ENCODE measurements at regions not wholly inside any gene's neighbourhood (a gene's known extent, or its start where the extent isn't known, plus 50 kb on each side); places are given as distances from the start of the nearest gene placed in this dataset.
A peak's percentile ranks its signal among the peaks of the same experiment; 100 is the strongest.

DNA sequence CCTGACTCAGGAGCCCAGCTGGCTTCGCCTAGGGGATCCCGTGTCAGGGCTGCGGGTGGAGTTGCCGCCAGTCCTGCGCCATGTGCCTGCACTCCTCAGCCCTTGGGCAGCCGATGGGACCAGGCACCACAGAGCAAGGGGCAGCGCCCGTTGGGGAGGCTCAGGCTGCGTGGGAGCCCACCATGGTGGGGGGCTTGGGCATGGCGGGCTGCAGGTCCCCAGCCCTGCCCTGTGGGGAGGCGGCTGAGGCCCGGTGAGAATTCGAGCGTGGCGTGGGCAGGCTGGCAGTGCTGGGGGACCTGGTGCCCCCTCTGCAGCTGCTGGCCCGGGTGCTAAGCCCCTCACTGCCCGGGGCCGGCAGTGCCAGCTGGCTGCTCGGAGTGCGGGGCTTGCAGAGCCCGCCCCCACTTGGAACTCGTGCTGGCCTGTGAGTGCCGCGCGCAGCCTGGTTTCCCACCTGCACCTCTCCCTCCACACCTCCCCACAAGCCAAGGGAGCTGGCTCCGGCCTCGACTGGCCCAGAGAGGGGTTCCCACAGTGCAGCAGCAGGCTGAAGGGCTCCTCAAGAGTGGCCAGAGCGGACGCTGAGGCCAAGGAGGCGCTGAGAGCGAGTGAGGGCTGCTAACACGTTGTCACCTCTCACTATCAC is 135.1 kb upstream of the SEL1L start:
- DNase-seq (ENCODE audit: low read depth, low spot score), result no peak

DNA sequence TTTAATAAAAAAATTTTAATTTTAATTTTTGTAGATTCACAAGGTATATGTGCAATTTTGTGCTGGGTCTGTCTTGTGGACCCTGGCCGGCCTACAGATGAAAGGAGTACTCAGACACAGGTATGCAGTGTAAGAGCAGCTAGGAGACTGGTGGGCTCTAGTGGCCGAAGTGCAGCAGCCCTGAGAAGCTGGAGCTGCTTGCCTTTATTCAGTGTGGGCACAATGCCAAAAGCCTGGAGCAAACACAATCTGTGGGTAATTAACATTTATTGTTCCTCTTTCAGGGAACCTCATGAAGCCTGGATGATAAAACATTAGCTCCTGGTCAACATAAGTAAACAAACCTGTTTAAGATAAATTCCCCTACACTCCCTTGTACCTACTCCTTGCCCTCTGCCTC is 135.7 kb upstream of the SEL1L start:
- no peak for DNase-seq (ENCODE audit: low read depth, low spot score)

DNA sequence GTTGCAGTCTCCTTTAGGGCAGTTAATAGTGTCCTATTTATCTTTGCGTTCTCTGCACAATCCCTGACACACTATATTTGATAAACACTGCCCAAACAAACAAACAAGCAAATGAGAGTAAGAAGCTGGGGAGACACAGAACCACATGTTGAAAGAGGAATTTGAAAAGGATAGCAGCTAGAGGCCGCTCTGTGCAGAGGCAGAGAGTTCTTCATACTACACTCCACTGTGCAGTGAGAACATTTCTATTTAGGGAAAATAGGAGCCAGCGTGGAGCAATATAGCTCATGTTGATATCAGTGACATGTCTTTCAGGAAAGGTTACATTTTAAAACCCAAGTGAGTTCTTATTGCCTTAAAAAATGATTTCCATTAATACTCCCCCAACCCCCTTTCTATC is 140.3 kb upstream of the SEL1L start:
- no peak for DNase-seq (ENCODE audit: low read depth, low spot score)

DNA sequence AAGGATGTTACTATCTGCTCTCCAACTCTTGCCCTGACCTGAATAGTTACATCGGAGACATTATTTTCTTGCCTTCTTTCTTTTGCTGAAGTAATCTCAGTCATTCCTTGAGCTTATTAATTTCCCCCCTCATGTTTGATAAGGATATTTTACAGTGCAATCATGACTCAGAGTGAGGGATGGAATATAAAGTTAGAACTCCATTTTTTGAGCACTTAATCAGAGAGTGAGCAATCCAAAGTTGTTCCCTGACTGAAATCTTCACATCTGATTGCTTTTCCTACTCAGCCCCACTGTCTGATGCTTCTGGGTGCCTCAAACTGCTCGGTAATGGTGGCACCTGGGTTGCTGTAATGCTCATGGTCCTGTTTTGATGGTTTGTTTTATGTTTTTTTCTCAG is 142.7 kb upstream of the SEL1L start:
- no peak for DNase-seq (ENCODE audit: low read depth, low spot score)

DNA sequence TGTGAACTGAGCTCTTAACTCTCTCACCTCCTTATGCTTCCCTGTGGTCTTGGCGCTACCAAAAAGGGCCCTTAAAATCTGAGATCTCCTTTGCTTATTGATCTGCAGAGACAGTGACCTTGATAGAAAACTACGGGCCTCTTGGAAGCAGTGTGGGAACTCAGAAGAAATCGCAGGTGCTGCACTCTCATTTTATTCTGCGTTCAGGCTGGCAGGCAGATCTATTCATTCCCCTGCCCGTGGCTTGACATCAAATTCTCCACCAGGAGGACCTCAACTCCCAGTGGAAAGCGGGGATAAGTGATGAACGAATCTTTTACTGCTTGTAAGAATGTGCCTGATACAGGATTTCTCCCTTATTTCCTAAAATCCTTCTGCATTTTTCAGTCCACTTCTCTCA is 143.2 kb upstream of the SEL1L start:
- no peak for DNase-seq (ENCODE audit: low read depth, low spot score)

DNA sequence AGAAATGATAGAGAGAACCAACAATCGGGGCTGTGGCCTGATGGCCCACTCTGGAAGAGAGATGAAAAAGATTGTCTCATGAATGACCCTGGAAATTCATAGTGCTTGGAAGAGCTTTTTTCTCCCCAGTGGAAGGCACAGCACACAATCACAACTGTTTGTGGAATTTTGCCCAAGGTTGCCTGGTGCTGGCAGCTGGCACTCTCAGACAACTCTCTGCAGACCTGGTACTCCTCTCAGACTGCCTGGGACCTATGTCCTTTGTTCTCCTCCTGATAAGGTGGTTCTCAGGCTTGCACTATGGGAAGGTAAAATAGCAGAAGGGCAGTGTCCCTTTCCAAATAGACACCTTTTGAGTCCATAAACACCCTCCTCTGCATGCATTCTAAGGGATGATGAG is 144.1 kb upstream of the SEL1L start:
- DNase-seq (ENCODE audit: low read depth, low spot score), result no peak

DNA sequence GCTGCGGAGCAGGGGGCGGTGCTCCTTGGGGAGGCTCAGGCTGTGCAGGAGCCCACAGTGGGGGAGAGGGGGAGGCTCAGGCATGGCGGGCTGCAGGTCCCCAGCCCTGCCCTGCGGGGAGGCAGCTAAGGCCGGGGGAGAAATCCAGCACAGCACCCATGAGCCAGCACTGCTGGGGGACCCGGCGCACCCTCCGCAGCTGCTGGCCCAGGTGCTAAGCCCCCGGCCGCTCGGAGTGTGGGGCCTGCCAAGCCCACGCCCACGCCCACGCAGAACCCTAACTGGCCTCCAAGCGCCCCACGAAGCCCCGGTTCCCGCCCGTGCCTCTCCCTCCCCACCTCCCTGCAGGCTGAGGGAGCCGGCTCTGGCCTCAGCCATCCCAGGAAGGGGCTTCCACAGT is 145.6 kb upstream of the SEL1L start:
- DNase-seq (ENCODE audit: low read depth, low spot score), result no peak

DNA sequence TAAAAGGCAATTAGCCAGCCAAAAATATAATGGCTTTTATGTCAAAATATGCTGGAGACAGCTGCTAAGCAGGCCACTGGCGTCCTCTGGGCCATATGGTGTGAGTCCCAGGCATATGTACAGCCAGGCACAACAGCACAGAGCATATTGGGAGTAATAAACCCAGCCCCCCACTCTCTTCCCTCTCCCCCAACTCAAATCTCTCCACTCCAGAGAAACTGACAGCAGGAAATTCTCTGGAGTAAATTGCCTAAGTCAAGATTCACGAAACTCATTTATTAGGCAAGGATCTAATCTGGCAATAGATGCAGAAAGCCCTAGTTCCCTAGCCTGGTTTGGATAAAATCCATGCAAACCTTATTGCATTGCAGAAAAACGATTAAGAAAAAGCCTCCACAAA is 147.9 kb upstream of the SEL1L start:
- no peak for DNase-seq (ENCODE audit: low read depth, low spot score)

DNA sequence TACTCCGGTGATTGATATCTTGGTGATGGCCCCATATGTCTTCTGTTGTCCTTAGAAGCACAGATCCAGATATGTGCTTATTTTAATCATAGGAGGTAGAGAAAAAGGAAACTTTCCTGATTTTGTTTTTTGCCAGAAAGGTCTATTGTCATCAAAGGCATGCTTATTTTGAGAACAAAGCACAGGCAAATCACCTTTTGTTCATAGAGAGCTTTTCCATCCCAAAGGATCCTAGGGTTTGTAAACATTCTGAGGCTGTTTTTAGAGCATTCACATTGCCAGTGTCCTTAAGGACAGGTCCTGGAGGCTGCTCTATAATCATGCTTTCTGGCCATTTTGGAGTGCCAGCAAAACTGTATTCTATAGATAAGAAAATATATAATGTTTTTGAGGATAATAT is 148.5 kb upstream of the SEL1L start:
- DNase-seq (ENCODE audit: low read depth, low spot score), result no peak

DNA sequence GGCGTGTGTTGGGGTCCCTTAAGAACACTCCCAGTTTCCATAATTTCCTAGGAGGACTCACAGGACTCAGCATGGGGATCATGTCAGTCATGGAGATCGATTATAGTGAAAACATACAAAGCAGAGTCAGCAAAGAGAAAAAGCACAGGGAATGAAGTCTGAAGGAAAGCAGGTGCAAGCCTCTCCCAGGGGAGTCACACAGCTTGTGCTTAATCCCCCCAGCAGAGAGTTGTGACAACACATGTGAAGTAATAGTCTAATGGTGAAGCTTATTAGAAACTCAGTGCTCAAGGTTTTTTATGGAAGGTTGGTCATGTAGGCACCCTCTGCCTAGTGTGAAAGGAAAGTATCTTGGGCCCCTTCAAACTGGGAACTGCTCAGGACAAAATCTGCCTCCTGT is 149.0 kb upstream of the SEL1L start:
- no peak for DNase-seq (ENCODE audit: low read depth, low spot score)

DNA sequence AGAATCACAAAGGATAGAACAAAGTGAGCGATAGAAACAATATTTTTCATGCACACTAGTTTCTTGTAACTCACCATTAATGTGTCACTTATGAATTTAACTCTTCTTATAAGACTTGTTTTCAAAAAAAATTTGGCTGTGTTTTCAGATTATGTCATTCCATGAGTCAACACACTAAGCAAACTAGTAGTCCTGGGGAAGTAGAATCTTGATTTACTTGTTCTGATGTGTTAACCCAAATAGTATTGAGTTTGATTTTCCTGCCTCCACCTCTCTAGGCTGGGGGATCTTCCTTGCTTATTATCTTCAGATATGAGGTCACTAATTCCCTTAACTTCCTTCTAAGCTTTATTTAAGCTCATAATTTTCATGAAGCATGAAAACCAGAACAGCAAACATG is 151.0 kb upstream of the SEL1L start:
- no peak for DNase-seq (ENCODE audit: low read depth, low spot score)

DNA sequence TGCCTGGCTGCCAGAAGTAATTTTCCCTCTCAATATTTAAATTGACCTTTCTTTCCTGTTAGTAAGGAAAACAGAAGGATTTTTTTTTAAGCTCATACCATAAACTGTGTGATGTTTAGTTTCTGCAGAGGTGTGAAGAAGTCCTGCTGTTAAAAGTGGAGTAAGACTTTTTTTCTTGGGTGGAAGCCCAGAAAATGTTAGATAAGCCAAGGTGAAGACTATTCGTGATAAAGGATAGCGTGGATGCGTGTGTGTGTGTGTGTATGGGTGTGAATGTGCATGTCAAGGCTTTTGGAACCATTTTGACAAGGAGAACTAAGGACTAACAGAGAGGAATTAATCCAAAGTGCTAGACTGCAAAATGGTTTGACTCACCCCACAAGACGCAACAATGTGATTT is 152.9 kb upstream of the SEL1L start:
- DNase-seq (ENCODE audit: low read depth, low spot score), result no peak

DNA sequence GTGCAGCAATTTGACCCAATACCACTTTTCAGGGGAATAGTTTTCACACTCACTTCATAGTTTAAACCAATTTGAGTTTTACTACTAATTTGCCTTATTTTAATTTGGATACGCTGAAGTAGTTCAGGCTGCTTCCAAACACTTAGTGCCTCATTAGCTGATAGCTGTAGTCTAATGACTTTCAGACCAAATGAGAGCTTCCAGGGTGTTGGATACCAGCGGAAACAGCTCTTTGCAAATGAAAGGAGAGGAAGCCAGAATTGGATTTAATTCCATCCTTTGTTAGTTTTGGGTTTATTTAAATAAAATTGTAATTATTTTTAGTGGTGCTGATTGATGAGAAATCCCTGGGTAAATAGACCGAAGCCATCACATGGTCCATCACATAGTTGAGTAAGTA is 158.3 kb upstream of the SEL1L start:
- DNase-seq (ENCODE audit: low read depth, low spot score), result no peak

DNA sequence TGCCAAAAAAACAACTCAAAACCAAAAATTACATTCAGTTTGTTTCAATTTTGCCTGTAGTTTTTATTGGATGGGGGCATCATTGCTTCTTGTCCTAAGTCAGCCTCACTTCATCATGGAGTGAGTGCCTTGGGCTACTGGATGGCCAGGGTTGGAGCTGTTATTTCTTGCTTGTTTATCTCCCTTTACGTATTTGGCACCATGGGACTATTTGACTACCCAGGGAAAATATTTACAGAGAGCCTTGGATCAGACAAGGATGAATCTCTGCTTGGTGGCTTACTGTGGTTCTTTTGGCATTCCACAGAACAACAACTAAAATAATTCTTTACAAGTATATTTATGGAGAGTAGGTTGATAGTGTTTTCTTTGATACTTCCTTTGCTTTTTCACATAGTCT is 160.8 kb upstream of the SEL1L start:
- DNase-seq (ENCODE audit: low read depth, low spot score), result no peak

DNA sequence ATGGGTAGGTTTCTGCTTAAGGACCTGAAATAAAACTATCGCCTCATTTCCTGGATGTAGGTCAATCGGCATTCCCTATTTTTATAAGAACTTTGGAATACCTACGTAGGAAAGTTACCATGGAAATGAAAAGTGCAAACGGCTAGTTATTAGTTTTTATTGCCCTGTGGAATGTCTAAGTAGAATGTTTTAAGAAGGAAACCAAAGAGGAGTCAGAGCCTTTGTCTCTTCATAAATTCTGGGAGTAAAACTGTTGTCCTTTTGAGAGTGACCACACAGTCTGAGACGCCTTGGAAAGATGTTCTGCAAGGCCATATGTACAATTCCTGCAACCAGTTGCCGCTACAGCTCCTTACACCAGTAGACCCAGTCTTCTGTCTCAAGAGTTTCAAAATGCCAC is 176.0 kb upstream of the SEL1L start:
- DNase-seq (ENCODE audit: low read depth, low spot score), result no peak

DNA sequence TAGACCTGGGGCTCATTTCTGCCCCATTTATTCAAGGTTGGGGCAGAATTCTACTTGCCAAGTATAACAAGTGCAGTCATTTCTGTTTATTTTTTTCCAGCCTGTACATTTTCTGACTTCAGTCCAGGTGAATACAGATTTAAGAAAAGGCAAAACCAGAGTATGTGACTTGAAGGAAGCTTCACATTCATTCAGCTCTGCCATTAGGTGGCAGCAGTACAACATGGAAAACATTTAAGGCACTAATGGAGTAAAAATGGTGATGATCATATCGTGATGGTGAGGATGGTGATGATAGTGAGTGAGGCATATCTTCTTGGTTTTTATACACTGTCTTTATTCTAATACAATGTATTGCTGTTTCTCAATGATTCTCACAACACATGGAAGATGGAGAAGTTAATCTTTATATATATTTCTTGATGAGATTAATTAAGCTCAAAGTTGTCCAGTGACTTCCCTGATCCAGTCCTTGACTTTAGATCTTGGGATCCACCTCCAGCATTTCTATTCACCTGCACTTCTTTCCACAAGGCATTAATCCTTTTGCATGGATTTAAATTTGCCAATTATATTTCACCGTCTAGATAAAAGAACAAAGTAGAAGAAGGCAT is 176.7 kb upstream of the SEL1L start:
- DNase-seq (ENCODE audit: low read depth, low spot score), result peak; percentile 68

DNA sequence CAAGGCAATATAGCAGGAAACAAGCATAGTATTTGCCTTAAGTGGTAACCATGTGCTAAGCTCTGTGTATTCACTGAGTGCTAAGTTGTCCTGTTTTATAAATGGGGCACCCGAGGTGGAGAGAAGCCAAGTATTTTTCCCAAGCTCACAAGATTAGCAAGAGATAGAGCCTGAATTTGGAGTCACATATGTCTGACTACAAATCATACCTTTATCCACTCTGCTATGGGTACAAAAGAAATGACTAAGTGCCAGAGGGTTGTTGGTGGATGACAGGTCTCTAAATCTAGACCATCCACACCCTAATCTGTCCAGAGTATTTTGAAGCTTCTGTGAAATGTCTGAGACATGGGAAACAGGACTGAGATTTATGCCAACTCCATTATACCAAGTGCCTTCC is 182.1 kb upstream of the SEL1L start:
- DNase-seq (ENCODE audit: low read depth, low spot score), result no peak

DNA sequence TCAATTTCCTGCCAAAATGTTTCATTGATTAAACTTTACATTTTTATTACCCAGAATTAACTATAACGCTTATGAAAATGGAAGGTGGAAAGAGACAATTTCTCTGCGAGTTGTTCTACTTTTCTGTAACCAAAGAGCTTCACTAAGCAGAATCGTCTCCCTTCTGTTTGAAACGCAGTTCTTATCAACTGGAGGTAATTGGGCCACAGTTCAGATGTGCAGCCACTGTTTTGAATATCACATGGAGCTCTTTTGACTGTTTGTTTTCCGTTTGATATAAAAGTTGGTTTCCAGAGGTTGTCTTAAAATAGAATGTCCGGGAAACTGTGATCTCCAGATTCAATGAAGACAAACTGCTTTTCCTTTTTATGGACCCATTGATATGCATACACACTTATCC is 183.3 kb upstream of the SEL1L start:
- no peak for DNase-seq (ENCODE audit: low read depth, low spot score)

DNA sequence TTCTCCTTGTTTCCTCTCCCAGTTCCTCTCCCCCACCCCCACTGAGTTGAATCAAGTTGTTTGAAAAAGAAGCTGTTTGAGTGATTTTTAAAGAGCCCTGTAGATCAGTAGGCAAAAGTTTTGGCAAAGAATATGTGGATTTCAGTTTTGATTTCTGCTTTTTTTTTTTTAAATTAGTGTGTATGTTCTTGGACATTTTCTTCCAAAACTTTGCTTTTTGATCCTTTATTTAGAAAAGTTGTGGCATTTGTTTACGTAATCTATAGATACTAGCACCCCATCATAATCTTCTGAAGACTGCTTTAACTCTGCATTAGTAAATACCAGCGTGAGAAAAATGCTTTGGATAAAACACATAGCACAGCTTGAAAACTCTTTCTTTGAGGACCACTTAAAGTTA is 190.3 kb upstream of the SEL1L start:
- DNase-seq (ENCODE audit: low read depth, low spot score), result no peak

DNA sequence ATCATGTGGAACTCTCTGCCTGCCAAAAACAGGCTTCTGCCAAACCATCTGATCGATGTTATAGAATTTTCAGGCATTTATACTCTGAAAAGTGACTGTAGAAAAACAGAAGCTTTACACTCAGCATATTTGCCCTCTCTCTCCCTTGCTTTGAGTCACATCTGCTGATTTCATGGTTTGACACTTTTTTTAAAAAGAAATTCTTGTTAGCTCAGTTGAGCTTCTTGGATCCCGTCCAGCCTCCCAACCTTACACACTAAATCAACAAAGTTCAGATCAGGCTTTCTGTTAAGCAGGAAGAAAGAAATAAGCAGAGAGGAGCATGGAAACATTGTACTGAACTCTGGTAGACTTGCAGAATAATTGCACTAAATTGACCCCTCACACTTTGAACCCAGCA is 193.6 kb upstream of the SEL1L start:
- DNase-seq (ENCODE audit: low read depth, low spot score), result peak; percentile 91

DNA sequence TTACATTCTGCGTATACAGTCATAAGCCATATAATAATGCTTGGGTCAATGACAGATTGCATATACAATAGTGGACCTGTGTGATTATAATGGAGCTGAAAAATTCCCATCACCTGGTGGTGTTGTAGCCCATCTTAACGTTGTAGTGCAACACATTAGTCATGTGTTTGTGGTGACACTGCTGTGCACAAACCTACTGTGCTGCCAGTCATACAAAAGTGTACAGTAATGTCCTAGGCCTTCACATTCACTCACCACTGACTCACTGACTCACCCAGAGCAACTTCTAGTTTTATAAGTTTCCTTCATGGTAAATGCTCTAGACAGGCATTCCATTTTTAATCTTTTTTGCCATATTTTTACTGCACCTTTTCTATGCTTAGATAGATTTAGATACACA is 194.8 kb upstream of the SEL1L start:
- peak; percentile 39 for DNase-seq (ENCODE audit: low read depth, low spot score)

DNA sequence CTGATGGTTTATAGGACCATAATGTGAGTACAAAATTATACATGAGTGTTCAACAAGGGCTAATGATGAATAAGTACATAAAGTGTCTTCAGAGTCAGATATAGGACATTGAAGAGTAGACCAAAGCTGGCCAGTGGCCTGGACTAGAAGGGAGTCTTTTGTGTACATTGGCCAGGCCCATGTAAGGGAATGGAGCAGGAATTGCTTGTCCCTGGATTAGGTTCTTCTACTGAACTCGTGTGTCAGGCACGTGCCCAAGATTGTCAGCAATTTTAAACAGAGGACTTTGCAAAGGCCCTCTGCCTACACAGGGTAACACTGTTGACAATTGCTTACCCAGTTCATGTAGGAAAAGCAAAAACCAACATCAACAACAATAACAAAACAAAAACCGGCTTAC is 196.0 kb upstream of the SEL1L start:
- no peak for DNase-seq (ENCODE audit: low read depth, low spot score)

DNA sequence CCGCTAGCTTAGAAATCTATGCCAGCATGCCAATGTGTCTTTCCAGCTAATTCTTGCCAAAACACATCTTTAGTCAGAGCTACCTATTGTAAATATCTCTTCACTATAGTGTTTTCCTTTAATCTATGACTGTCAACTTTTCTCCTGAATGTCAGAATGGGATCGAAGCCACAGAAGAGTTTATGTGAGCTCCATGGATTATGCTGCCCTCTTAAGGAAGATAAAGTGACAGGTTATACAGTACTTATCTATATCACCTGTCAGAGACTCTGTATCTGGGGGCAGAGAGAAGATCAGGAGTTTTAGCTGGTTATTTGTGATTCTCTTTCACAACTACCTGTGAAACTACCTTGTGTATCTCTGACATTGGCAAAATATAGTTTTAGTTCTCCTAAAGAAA is 204.3 kb upstream of the SEL1L start:
- DNase-seq (ENCODE audit: low read depth, low spot score), result no peak

Measured in astrocyte of the hippocampus (primary cell).